Stimulated activated effector memory CD8-positive, alpha-beta T cell treated with anti-CD3 and anti-CD28 coated beads, Interleukin-12 subunit alpha, Interleukin-12 subunit beta, amount 100 ng/mL, for 72 hours (primary cell): ENCODE measurements at regions not wholly inside any gene's neighbourhood (a gene's known extent, or its start where the extent isn't known, plus 50 kb on each side); places are given as distances from the start of the nearest gene placed in this dataset.

Source experiments
- ATAC-seq: fragments of 150-1000 bp; cut with Tn5 transposase; 2 replicates; pipeline ENCODE4 v1.10.0; 2021
- DNase-seq, 2 donors: peaks; one replicate each; pipeline ENCODE4 v3.0.0; 2021 to 2022; ENCODE audit warnings: low spot score in 2 of 2
- H3K27ac Mint-ChIP-seq: one replicate; pipeline ENCODE4 v1.8.0; 2022; ENCODE audit warnings: mild to moderate bottlenecking, mixed read lengths
- H3K36me3 Mint-ChIP-seq: one replicate; pipeline ENCODE4 v1.8.0; 2022; ENCODE audit warnings: mild to moderate bottlenecking, mixed read lengths
- H3K4me1 Mint-ChIP-seq: one replicate; pipeline ENCODE4 v1.8.0; 2022; ENCODE audit warnings: mixed read lengths
- H3K4me3 Mint-ChIP-seq: one replicate; pipeline ENCODE4 v1.8.0; 2022; ENCODE audit warnings: mild to moderate bottlenecking, mixed read lengths
- H3K9me3 Mint-ChIP-seq: one replicate; pipeline ENCODE4 v1.8.0; 2022; ENCODE audit warnings: mixed read lengths

GRCh38 chr13:109500146-109500773 lies 286.1 kb downstream of the IRS2 start:
- Mint-ChIP-seq H3K4me3 (no peak overlapping the region), H3K4me1 (no peaks in the 10 kb centered on the region), H3K27ac (no peak overlapping the region), H3K9me3 (peaks cover 5% of the 10 kb centered on the region), H3K36me3 (no peaks in the 10 kb centered on the region)
- ATAC-seq = no peak
- no peak for DNase-seq

- Mint-ChIP-seq H3K36me3 (no peaks in the 10 kb centered on the region), H3K27ac (no peak overlapping the region), H3K9me3 (peaks cover 2% of the 10 kb centered on the region), H3K4me1 (no peaks in the 10 kb centered on the region), H3K4me3 (no peak overlapping the region)
- ATAC-seq = no peak
- no peak for DNase-seq
Measured at GRCh38 chr13:109497917-109498316, 288.5 kb downstream of the IRS2 start.

GRCh38 chr13:109496216-109496615 lies 290.2 kb downstream of the IRS2 start:
- ATAC-seq (no peak), DNase-seq (no peak)
- Mint-ChIP-seq H3K27ac (no peak overlapping the region), H3K4me3 (no peak overlapping the region), H3K36me3 (no peaks in the 10 kb centered on the region), H3K4me1 (no peaks in the 10 kb centered on the region), H3K9me3 (peaks cover 2% of the 10 kb centered on the region)

- no peaks in the 10 kb centered on the region for H3K4me1 Mint-ChIP-seq
- no peaks in the 10 kb centered on the region for H3K36me3 Mint-ChIP-seq
- H3K9me3 Mint-ChIP-seq = peaks cover 2% of the 10 kb centered on the region
Measured at GRCh38 chr13:109494925-109495369, 291.4 kb downstream of the IRS2 start.

GRCh38 chr13:109485136-109485794 lies 301.1 kb downstream of the IRS2 start:
- no peak for DNase-seq
- no peak for ATAC-seq
- no peak overlapping the region for H3K27ac Mint-ChIP-seq
- H3K36me3 Mint-ChIP-seq = no peaks in the 10 kb centered on the region
- H3K4me3 Mint-ChIP-seq = no peak overlapping the region
- no peaks in the 10 kb centered on the region for H3K9me3 Mint-ChIP-seq
- no peaks in the 10 kb centered on the region for H3K4me1 Mint-ChIP-seq

More at GRCh38 chr13:109494925-109495369, 291.4 kb downstream of the IRS2 start:
- Mint-ChIP-seq H3K4me3 (no peak overlapping the region), H3K27ac (no peak overlapping the region)
- no peak for ATAC-seq
- DNase-seq = no peak

- Mint-ChIP-seq H3K4me3 (no peak overlapping the region), H3K27ac (no peak overlapping the region), H3K4me1 (no peaks in the 10 kb centered on the region), H3K36me3 (no peaks in the 10 kb centered on the region), H3K9me3 (no peaks in the 10 kb centered on the region)
- ATAC-seq = no peak
- no peak for DNase-seq
Measured at GRCh38 chr13:109483284-109483683, 303.1 kb downstream of the IRS2 start.

GRCh38 chr13:109481040-109481439 lies 305.3 kb downstream of the IRS2 start:
- H3K4me1 Mint-ChIP-seq = no peaks in the 10 kb centered on the region
- H3K27ac Mint-ChIP-seq = no peak overlapping the region
- no peaks in the 10 kb centered on the region for H3K36me3 Mint-ChIP-seq
- no peak overlapping the region for H3K4me3 Mint-ChIP-seq
- no peaks in the 10 kb centered on the region for H3K9me3 Mint-ChIP-seq
- no peak for ATAC-seq
- DNase-seq = no peak

- no peaks in the 10 kb centered on the region for H3K4me1 Mint-ChIP-seq
- no peak overlapping the region for H3K4me3 Mint-ChIP-seq
- H3K27ac Mint-ChIP-seq = no peak overlapping the region
- H3K9me3 Mint-ChIP-seq = no peaks in the 10 kb centered on the region
- ATAC-seq = no peak
- DNase-seq = no peak
- H3K36me3 Mint-ChIP-seq = no peaks in the 10 kb centered on the region
Measured at GRCh38 chr13:109480011-109480955, 306.1 kb downstream of the IRS2 start.

- ATAC-seq = peak; percentile 20
- Mint-ChIP-seq H3K27ac (no peak overlapping the region), H3K36me3 (no peaks in the 10 kb centered on the region), H3K4me3 (no peak overlapping the region), H3K9me3 (no peaks in the 10 kb centered on the region), H3K4me1 (no peaks in the 10 kb centered on the region)
- no peak for DNase-seq
Measured at GRCh38 chr13:109479534-109479933, 306.8 kb downstream of the IRS2 start.

- H3K9me3 Mint-ChIP-seq = no peaks in the 10 kb centered on the region
- no peak overlapping the region for H3K27ac Mint-ChIP-seq
- no peaks in the 10 kb centered on the region for H3K4me1 Mint-ChIP-seq
- no peak overlapping the region for H3K4me3 Mint-ChIP-seq
- ATAC-seq = no peak
- no peak for DNase-seq
- H3K36me3 Mint-ChIP-seq = no peaks in the 10 kb centered on the region
Measured at GRCh38 chr13:109476001-109476400, 310.4 kb downstream of the IRS2 start.

GRCh38 chr13:109468123-109468522 lies 318.3 kb downstream of the IRS2 start:
- no peak for ATAC-seq
- Mint-ChIP-seq H3K4me3 (no peak overlapping the region), H3K4me1 (no peaks in the 10 kb centered on the region), H3K36me3 (no peaks in the 10 kb centered on the region), H3K27ac (no peak overlapping the region), H3K9me3 (peaks cover 16% of the 10 kb centered on the region)
- DNase-seq = no peak

- no peaks in the 10 kb centered on the region for H3K4me1 Mint-ChIP-seq
- ATAC-seq (no peak), DNase-seq (no peak)
- H3K36me3 Mint-ChIP-seq = no peaks in the 10 kb centered on the region
- H3K4me3 Mint-ChIP-seq = no peak overlapping the region
- peaks cover 28% of the 10 kb centered on the region for H3K9me3 Mint-ChIP-seq
- H3K27ac Mint-ChIP-seq = no peak overlapping the region
Measured at GRCh38 chr13:109465148-109465547, 321.2 kb downstream of the IRS2 start.

- no peak overlapping the region for H3K4me3 Mint-ChIP-seq
- H3K27ac Mint-ChIP-seq = no peak overlapping the region
- H3K9me3 Mint-ChIP-seq = no peaks in the 10 kb centered on the region
- no peaks in the 10 kb centered on the region for H3K36me3 Mint-ChIP-seq
- ATAC-seq (no peak), DNase-seq (no peak)
- no peaks in the 10 kb centered on the region for H3K4me1 Mint-ChIP-seq
Measured at GRCh38 chr13:109454167-109454917, 332.0 kb downstream of the IRS2 start.

GRCh38 chr13:109451726-109452125 lies 334.7 kb downstream of the IRS2 start:
- Mint-ChIP-seq H3K36me3 (no peaks in the 10 kb centered on the region), H3K4me1 (no peaks in the 10 kb centered on the region)

GRCh38 chr13:109448629-109449028 lies 337.8 kb downstream of the IRS2 start:
- ATAC-seq (peak; percentile 19), DNase-seq (no peak)
- H3K4me1 Mint-ChIP-seq = no peaks in the 10 kb centered on the region
- no peak overlapping the region for H3K27ac Mint-ChIP-seq
- no peaks in the 10 kb centered on the region for H3K36me3 Mint-ChIP-seq
- H3K4me3 Mint-ChIP-seq = no peak overlapping the region
- peaks cover 5% of the 10 kb centered on the region for H3K9me3 Mint-ChIP-seq

More at GRCh38 chr13:109451726-109452125, 334.7 kb downstream of the IRS2 start:
- Mint-ChIP-seq H3K9me3 (no peaks in the 10 kb centered on the region), H3K27ac (no peak overlapping the region), H3K4me3 (no peak overlapping the region)
- ATAC-seq (no peak), DNase-seq (no peak)
